GM10248 (cell line): ENCODE measurements at regions not wholly inside any gene's neighbourhood (a gene's known extent, or its start where the extent isn't known, plus 50 kb on each side); places are given as distances from the start of the nearest gene placed in this dataset.

ENCODE experiments used
- CTCF ChIA-PET: fragments of 300-600 bp; sonication (Branson Sonifier 250); formaldehyde crosslinking; extraction: SDS; loops from one replicate; lab custom pipeline; 2021; ENCODE audit warnings: antibody characterized with exemption; lab: Yijun Ruan, JAX
- POLR2A ChIA-PET: fragments of 350-650 bp; sonication (Branson Sonifier 250); formaldehyde crosslinking; extraction: SDS; loops from one replicate; lab custom pipeline; 2020; ENCODE audit warnings: antibody characterized with exemption; lab: Yijun Ruan, JAX
- DNase-seq: peaks from one replicate; pipeline ENCODE4 v3.0.0; 2012; ENCODE audit errors: extremely low spot score
- CTCF ChIP-seq: IDR thresholded peaks from 2 replicates; pipeline ENCODE4 v1.5.1; 2012; ENCODE audit warnings: mild to moderate bottlenecking, low read depth; ENCODE audit errors: extremely low read depth, missing control alignments, control extremely low read depth

GRCh38 chr18:53920312-53921075 is 304.0 kb downstream of the MBD2 start:
- POLR2A ChIA-PET: no interaction called here
- no peak for TF ChIP-seq CTCF
- no peak for DNase-seq
- CTCF ChIA-PET: interaction anchor here (1.2 kb wide), 1 partner anchor 11 kb away, joined by 3 read pairs; no protein-coding TSS in a partner anchor

GRCh38 chr18:53918091-53918490 is 306.4 kb downstream of the MBD2 start:
- CTCF ChIA-PET: no interaction called here
- POLR2A ChIA-PET: no interaction called here
- DNase-seq: no peak
- TF ChIP-seq CTCF: no peak

GRCh38 chr18:53911200-53911599 is 313.3 kb downstream of the MBD2 start:
- POLR2A ChIA-PET: no interaction called here
- no peak for DNase-seq
- no peak for TF ChIP-seq CTCF
- CTCF ChIA-PET: interaction anchor here (3.8 kb wide), 1 partner anchor 208 kb away, joined by 19 read pairs; no protein-coding TSS in a partner anchor

DNA sequence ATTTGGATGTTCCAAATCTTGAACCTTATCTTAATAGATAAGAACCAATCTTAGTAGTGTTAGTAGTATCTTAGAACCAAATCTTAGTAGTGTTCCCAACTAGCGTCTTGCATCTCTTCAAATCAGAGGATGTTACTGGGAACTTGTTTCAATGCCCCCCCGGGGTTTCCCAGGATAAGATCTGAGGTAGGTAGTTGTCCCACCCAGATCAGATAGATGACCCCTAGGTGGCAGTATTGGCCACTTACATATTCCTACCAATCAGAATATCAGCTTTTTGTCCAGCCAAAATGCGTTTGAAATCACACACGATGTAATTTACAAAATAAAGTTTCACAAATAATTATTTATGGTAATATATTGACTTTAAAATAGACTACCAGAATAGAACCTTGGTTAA is 314.8 kb downstream of the MBD2 start:
- POLR2A ChIA-PET: no interaction called here
- TF ChIP-seq CTCF: peak; percentile 28
- no peak for DNase-seq
- CTCF ChIA-PET: interaction anchor here (0.6 to 3.8 kb wide), 4 partner anchors 10 to 219 kb away, joined by 3 to 19 read pairs (median 8); no protein-coding TSS in a partner anchor

- POLR2A ChIA-PET: no interaction called here
- TF ChIP-seq CTCF: no peak
- CTCF ChIA-PET: interaction anchor here (0.9 to 3.8 kb wide), 13 partner anchors 8 to 764 kb away, joined by 3 to 19 read pairs (median 6); no protein-coding TSS in a partner anchor
- no peak for DNase-seq
Measured at GRCh38 chr18:53907921-53908320, 316.5 kb downstream of the MBD2 start.

GRCh38 chr18:53906681-53907080 is 317.8 kb downstream of the MBD2 start:
- POLR2A ChIA-PET: no interaction called here
- CTCF ChIA-PET: interaction anchor here (1.0 to 1.9 kb wide), 5 partner anchors 8 to 765 kb away, joined by 3 to 5 read pairs (median 3); no protein-coding TSS in a partner anchor
- no peak for DNase-seq
- TF ChIP-seq CTCF: no peak
